HEK293 (cell line): ENCODE measurements at regions not wholly inside any gene's neighbourhood (a gene's known extent, or its start where the extent isn't known, plus 50 kb on each side); places are given as distances from the start of the nearest gene placed in this dataset.

Experiments
- CTCF ChIA-PET: fragments of 350-600 bp; formaldehyde crosslinking; extraction: SDS; loops from one replicate; lab custom pipeline; 2021; ENCODE audit warnings: antibody characterized with exemption; lab: Yijun Ruan, JAX
- POLR2A ChIA-PET: fragments of 300-600 bp; formaldehyde crosslinking; extraction: SDS; loops from one replicate; lab custom pipeline; 2020; ENCODE audit warnings: antibody characterized with exemption, inconsistent platforms; lab: Yijun Ruan, JAX
- H3K27ac ChIP-seq: fragments of 200-500 bp; sonication (Bioruptor generic); 2 replicates; pipeline ENCODE4 v1.5.1; 2014; ENCODE audit warnings: low read depth, low read length, control low read depth, inconsistent platforms; ENCODE audit errors: extremely low read depth
- H3K36me3 ChIP-seq, 2 experiments: fragments of 200-500 bp in 1 of 2; sonication (Bioruptor generic) in 1 of 2; 1 replicate in 1 of 2; 2 replicates in 1 of 2; pipeline ENCODE4 v1.5.1; 2014 to 2017; ENCODE audit warnings: inconsistent platforms in 2 of 2, low read length in 2 of 2; ENCODE audit not compliant: control insufficient read depth in 2 of 2, insufficient read depth in 1 of 2
- H3K4me1 ChIP-seq: fragments of 200-500 bp; sonication (Bioruptor generic); 2 replicates; pipeline ENCODE4 v1.5.1; 2014; ENCODE audit warnings: mild to moderate bottlenecking, low read length, inconsistent platforms; ENCODE audit not compliant: control insufficient read depth, insufficient read depth
- H3K4me3 ChIP-seq: 2 replicates; pipeline ENCODE4 v1.5.1; 2011; ENCODE audit warnings: low read depth, mild to moderate bottlenecking, control low read depth, low read length, moderate library complexity
- H3K9me3 ChIP-seq: fragments of 200-500 bp; sonication (Bioruptor generic); 2 replicates; pipeline ENCODE4 v1.5.1; 2014; ENCODE audit warnings: low read depth, low read length, inconsistent platforms; ENCODE audit not compliant: control insufficient read depth, insufficient read depth
- BCL11A ChIP-seq: fragments of 450-650 bp; formaldehyde crosslinking; IDR thresholded peaks from 2 replicates; pipeline ENCODE4 v1.5.1; 2016; ENCODE audit warnings: low read depth, missing biosample characterization, missing genetic modification characterization
- EGR2 ChIP-seq: fragments of 450-650 bp; formaldehyde crosslinking; IDR thresholded peaks from 2 replicates; pipeline ENCODE4 v1.5.1; 2016; ENCODE audit warnings: low read depth, missing biosample characterization, missing genetic modification characterization
- PBX3 ChIP-seq: sonication (generic); formaldehyde crosslinking; IDR thresholded peaks from 2 replicates; pipeline ENCODE4 v1.8.1; 2022; ENCODE audit warnings: mild to moderate bottlenecking, moderate library complexity, missing genetic modification reagents
- PRDM10 ChIP-seq: fragments of 450-650 bp; formaldehyde crosslinking; IDR thresholded peaks from 2 replicates; pipeline ENCODE4 v1.5.1; 2016; ENCODE audit warnings: missing biosample characterization, missing genetic modification characterization
- RBAK ChIP-seq: fragments of 450-650 bp; formaldehyde crosslinking; IDR thresholded peaks from 2 replicates; pipeline ENCODE4 v1.5.1; 2016; ENCODE audit warnings: missing biosample characterization, missing genetic modification characterization
- TRIM28 ChIP-seq: IDR thresholded peaks from 2 replicates; pipeline ENCODE4 v1.6.1; 2011; ENCODE audit warnings: low read length, control low read depth, borderline replicate concordance
- YY1 ChIP-seq: fragments of 450-650 bp; formaldehyde crosslinking; IDR thresholded peaks from 2 replicates; pipeline ENCODE4 v1.5.1; 2018; ENCODE audit warnings: missing biosample characterization, missing genetic modification characterization
- ZBTB10 ChIP-seq: fragments of 450-650 bp; formaldehyde crosslinking; IDR thresholded peaks from 2 replicates; pipeline ENCODE4 v1.5.1; 2016; ENCODE audit warnings: missing biosample characterization, missing genetic modification characterization
- ZBTB8A ChIP-seq: fragments of 450-650 bp; formaldehyde crosslinking; IDR thresholded peaks from 2 replicates; pipeline ENCODE4 v1.5.1; 2016; ENCODE audit warnings: missing biosample characterization, missing genetic modification characterization
- ZEB2 ChIP-seq: fragments of 450-650 bp; formaldehyde crosslinking; IDR thresholded peaks from 2 replicates; pipeline ENCODE4 v1.5.1; 2016; ENCODE audit warnings: missing biosample characterization, missing genetic modification characterization
- ZNF19 ChIP-seq: fragments of 450-650 bp; formaldehyde crosslinking; IDR thresholded peaks from 2 replicates; pipeline ENCODE4; 2016; ENCODE audit warnings: missing biosample characterization, missing genetic modification characterization, low read depth
- ZNF221 ChIP-seq: fragments of 450-650 bp; formaldehyde crosslinking; IDR thresholded peaks from 2 replicates; pipeline ENCODE4 v1.5.1; 2017; ENCODE audit warnings: missing biosample characterization, missing genetic modification characterization, borderline replicate concordance
- ZNF26 ChIP-seq: fragments of 450-650 bp; formaldehyde crosslinking; IDR thresholded peaks from 2 replicates; pipeline ENCODE4 v1.5.1; 2016; ENCODE audit warnings: missing biosample characterization, missing genetic modification characterization
- ZNF416 ChIP-seq: fragments of 450-650 bp; formaldehyde crosslinking; IDR thresholded peaks from 2 replicates; pipeline ENCODE4 v1.5.1; 2016; ENCODE audit warnings: missing biosample characterization, missing genetic modification characterization
- ZNF501 ChIP-seq: fragments of 450-650 bp; formaldehyde crosslinking; IDR thresholded peaks from 2 replicates; pipeline ENCODE4 v1.5.1; 2016; ENCODE audit warnings: missing biosample characterization, missing genetic modification characterization
- ZNF548 ChIP-seq: fragments of 450-650 bp; formaldehyde crosslinking; IDR thresholded peaks from 2 replicates; pipeline ENCODE4 v1.5.1; 2016; ENCODE audit warnings: missing biosample characterization, missing genetic modification characterization
- ZNF555 ChIP-seq: fragments of 450-650 bp; formaldehyde crosslinking; conservative IDR thresholded peaks from 2 replicates; pipeline ENCODE4 v1.5.1; 2017; ENCODE audit warnings: missing biosample characterization, mild to moderate bottlenecking, missing genetic modification characterization, inconsistent platforms
- ZNF560 ChIP-seq: fragments of 450-650 bp; formaldehyde crosslinking; IDR thresholded peaks from 2 replicates; pipeline ENCODE4 v1.5.1; 2017; ENCODE audit warnings: missing biosample characterization, missing genetic modification characterization, borderline replicate concordance
- ZNF600 ChIP-seq: fragments of 450-650 bp; formaldehyde crosslinking; IDR thresholded peaks from 2 replicates; pipeline ENCODE4 v1.5.1; 2016; ENCODE audit warnings: missing biosample characterization, missing genetic modification characterization
- ZNF621 ChIP-seq: fragments of 450-650 bp; formaldehyde crosslinking; IDR thresholded peaks from 2 replicates; pipeline ENCODE4 v1.5.1; 2017; ENCODE audit warnings: missing biosample characterization, missing genetic modification characterization
- ZNF654 ChIP-seq: fragments of 450-650 bp; formaldehyde crosslinking; IDR thresholded peaks from 2 replicates; pipeline ENCODE4 v1.5.1; 2016; ENCODE audit warnings: low read depth, missing biosample characterization, missing genetic modification characterization
- ZSCAN23 ChIP-seq: fragments of 450-650 bp; formaldehyde crosslinking; IDR thresholded peaks from 2 replicates; pipeline ENCODE4 v1.5.1; 2016; ENCODE audit warnings: missing biosample characterization, missing genetic modification characterization

GRCh38 chr11:119567688-119568582 is 145.0 kb upstream of the THY1 start:
- ChIA-PET POLR2A (no interaction called here), CTCF (interaction anchor here (0.7 to 1.1 kb wide), 2 partner anchors 34 to 56 kb away, joined by 3 to 6 read pairs; no protein-coding TSS in a partner anchor)
- no peak for TF ChIP-seq ZBTB10 (tag by site-specific recombination)
- no peak for TF ChIP-seq ZNF560 (tag by site-specific recombination)
- TF ChIP-seq ZEB2 (tag by site-specific recombination) = no peak
- no peak for TF ChIP-seq ZNF221 (tag by site-specific recombination)
- TF ChIP-seq ZNF548 (tag by site-specific recombination) = no peak
- TF ChIP-seq YY1 (tag by site-specific recombination) = no peak
- TF ChIP-seq PRDM10 (tag by site-specific recombination) = peak; percentile 61
- peak; percentile 67 for TF ChIP-seq ZNF600 (tag by site-specific recombination)
- TF ChIP-seq ZNF555 = no peak
- TF ChIP-seq ZBTB8A = peak; percentile 58
- Histone ChIP-seq H3K4me1 (no peaks in the 10 kb centered on the region), H3K9me3 (no peaks in the 10 kb centered on the region), H3K36me3 (no peaks in the 10 kb centered on the region), H3K27ac (no peak overlapping the region), H3K4me3 (no peak overlapping the region)

GRCh38 chr11:119566319-119566718 is 143.3 kb upstream of the THY1 start:
- ChIA-PET POLR2A (no interaction called here), CTCF (interaction anchor here (0.6 to 2.4 kb wide), 3 partner anchors 17 to 75 kb away, joined by 3 to 9 read pairs (median 5); no protein-coding TSS in a partner anchor)
- no peaks in the 10 kb centered on the region for H3K36me3 ChIP-seq
- no peaks in the 10 kb centered on the region for H3K4me1 ChIP-seq
- H3K27ac ChIP-seq = no peak overlapping the region
- H3K9me3 ChIP-seq = no peaks in the 10 kb centered on the region
- no peak overlapping the region for H3K4me3 ChIP-seq
- TF ChIP-seq ZNF416 (no peak), ZSCAN23 (tag by site-specific recombination) (no peak), ZNF26 (tag by site-specific recombination) (no peak), BCL11A (tag by site-specific recombination) (no peak), ZNF19 (tag by site-specific recombination) (no peak), TRIM28 (no peak), ZBTB10 (tag by site-specific recombination) (no peak), ZNF501 (no peak), EGR2 (tag by site-specific recombination) (no peak), RBAK (tag by site-specific recombination) (no peak), ZNF654 (no peak), ZNF600 (tag by site-specific recombination) (no peak), PBX3 (CRISPR knock-in tag) (no peak), ZNF621 (tag by site-specific recombination) (no peak)
